HG03342 (cell line): ENCODE measurements at regions not wholly inside any gene's neighbourhood (a gene's known extent, or its start where the extent isn't known, plus 50 kb on each side); places are given as distances from the start of the nearest gene placed in this dataset.

ENCODE experiments used
- ATAC-seq: cut with Tn5 transposase; IDR thresholded peaks from one replicate; pipeline ENCODE4 v1.9.1; 2021; ENCODE audit warnings: mild to moderate bottlenecking, moderate library complexity; ENCODE audit not compliant: unreplicated experiment

GRCh38 chr14:96931751-96932150, 134.6 kb downstream of the VRK1 start:
- no peak for ATAC-seq

- ATAC-seq: no peak
Observed at GRCh38 chr14:96934638-96935330, 137.6 kb downstream of the VRK1 start.

- ATAC-seq: no peak
Observed at GRCh38 chr14:96938946-96939345, 141.8 kb downstream of the VRK1 start.

DNA sequence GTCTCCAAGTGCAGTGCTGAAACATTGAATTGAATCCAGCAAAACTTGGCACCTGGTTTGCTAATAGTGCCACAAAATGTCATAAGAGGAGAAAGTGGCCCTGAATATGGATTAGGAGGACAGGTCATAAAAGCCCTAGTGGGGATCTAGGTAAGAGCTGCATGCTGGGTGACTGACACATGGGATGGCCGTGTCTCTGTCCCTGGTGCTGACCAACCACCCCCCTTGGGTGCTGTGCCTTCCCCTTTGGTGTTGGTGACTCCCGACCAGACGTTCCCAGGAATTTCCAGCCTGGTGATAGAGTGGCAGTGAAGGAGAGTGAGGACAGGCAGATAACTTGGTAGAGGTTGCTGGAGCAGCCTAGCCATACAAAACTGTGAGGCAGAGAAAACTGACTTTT, 142.8 kb downstream of the VRK1 start:
- ATAC-seq: no peak

- ATAC-seq: no peak
Observed at GRCh38 chr14:96944297-96944696, 147.1 kb downstream of the VRK1 start.

GRCh38 chr14:96945721-96946120, 148.5 kb downstream of the VRK1 start:
- ATAC-seq: no peak

DNA sequence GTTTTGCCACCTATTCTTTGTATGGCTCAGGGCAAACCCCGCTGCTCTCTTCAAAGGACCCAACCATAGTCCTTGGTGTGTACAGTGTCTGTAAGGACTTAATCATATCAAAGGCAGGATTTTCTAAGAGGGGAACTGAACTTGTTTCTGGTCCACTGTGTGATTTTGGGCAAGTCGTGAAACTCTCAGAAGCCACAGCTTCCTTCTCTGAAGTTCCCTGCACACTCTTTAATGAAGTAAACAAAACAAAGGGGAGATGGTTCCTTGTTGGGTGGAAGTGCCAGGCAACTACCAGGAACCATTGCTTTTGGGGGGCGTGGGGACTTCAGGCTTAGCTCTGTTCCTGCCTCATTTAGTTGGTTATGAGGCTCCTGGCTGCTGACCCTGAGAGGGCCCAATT, 152.4 kb downstream of the VRK1 start:
- ATAC-seq: no peak

DNA sequence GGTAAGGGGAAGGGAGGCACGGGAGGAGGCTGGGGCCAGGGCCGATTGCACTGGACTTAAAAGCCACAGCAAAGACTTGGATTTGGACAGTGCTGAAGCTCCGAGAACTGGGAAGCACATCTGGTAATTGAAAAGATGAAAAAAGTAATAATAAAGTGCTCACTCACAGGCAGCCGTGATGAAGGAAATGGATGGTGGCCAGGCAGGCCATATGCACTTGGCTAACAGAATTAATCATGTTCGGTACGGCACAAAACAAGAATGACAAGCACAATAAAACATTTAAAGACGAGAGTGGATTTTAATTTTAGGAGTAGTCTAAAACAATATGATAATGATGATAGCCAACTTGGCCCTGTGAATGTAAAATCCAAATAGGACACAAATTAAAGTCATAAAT, 154.3 kb downstream of the VRK1 start:
- ATAC-seq: no peak

GRCh38 chr14:96953087-96953874, 156.1 kb downstream of the VRK1 start:
- ATAC-seq: no peak

- ATAC-seq: no peak
Observed at GRCh38 chr14:96953875-96954185, 156.6 kb downstream of the VRK1 start.

- no peak for ATAC-seq
Observed at GRCh38 chr14:96956464-96957239, 159.5 kb downstream of the VRK1 start.

GRCh38 chr14:96958057-96958456, 160.9 kb downstream of the VRK1 start:
- no peak for ATAC-seq

DNA sequence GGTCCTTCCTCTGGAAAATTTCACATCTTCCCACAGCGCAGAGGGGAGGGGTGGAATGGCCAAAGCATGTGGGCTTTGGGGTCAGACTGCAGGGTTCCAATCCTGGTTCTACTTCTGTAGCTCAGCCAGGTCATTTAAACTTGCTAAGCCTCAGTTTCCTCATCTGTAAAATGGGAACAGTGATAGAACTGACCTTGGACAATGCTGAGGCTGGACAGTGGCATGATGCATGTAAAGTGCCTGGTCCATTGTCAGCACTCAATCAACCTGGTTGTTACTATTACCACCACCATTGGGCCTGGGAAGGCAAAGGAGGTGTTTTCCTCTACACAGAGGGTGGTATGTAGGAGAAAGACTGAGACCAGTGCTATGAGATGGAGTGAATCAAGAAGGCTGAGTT, 162.8 kb downstream of the VRK1 start:
- ATAC-seq: no peak

DNA sequence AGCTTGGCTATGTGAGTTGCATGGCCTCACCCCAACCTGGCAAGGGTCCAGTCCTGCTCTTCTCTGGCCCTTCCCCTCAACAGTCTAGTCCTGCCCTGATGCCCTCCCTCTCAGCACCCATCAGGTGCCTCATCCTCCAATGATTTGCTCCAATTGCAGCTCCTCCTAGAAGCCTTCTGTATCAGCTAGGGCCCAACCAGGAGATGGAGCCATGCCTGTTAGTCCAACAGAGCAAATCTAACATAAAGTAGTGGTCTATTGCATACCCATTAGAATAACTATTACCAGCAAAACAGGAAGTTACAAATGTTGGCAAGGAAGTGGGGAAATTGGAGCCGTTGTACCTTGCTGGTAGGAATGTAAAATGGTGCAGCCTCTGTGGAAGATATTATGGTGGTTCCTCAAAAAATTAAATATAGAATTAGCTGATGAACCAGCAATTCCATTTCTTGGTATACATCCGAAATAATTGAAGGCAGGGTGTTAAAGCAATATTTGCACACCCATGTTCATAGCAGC, 163.5 kb downstream of the VRK1 start:
- ATAC-seq: no peak

GRCh38 chr14:96961895-96962294, 164.7 kb downstream of the VRK1 start:
- no peak for ATAC-seq

DNA sequence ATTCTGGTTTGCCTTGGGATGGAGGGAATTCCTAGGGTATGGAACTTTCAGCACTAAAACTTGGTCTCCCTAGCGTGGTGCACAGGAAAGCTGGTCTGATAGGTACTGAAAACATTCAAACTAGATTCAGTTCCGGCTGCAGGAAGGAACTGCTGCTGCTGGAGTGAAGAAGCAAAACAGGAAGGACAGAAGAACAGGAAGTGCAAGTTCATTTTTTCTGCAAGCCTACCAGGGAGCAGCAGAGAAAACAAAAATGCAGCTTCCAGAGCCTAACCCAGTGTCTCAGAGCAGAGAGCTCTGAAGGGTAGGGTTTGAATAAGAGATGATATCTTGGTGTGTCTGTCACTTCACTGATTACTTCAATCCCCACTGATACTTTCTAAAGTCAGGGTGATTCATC, 165.2 kb downstream of the VRK1 start:
- ATAC-seq: no peak

DNA sequence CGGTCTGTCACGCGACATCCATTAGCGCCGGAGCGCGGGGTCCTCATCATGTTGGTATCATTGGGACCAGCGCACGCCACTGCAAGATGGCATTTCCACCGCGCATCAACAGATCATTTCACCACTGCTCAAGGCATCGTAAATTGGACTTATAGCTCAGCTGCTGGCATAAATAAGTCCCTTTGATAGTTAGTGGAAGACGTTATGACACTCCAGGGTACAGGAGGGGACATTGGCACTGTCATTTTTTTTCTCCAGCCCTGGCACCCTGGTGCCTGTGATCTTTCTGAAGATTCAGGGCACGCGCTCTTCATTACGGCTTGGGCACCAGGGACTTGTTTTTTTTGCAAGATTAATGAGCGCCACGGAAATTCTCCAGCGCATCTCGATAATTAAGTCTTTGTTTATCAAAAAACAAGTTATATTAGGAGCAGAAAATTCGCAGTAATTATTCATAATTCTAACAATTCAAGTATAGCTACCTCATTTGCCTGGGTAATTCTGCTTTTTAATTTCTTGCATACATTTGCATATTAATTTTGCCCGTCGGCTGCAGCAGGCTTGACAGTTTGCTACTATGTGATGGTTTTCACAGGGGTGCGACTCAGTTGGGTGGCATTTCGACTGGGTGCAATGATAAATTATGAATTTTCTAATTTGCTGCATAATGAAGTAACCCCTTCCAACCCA, 167.7 kb downstream of the VRK1 start:
- ATAC-seq: no peak

GRCh38 chr14:96965885-96966595, 168.9 kb downstream of the VRK1 start:
- ATAC-seq: no peak

- ATAC-seq: no peak
Observed at GRCh38 chr14:96975116-96975515, 177.9 kb downstream of the VRK1 start.

DNA sequence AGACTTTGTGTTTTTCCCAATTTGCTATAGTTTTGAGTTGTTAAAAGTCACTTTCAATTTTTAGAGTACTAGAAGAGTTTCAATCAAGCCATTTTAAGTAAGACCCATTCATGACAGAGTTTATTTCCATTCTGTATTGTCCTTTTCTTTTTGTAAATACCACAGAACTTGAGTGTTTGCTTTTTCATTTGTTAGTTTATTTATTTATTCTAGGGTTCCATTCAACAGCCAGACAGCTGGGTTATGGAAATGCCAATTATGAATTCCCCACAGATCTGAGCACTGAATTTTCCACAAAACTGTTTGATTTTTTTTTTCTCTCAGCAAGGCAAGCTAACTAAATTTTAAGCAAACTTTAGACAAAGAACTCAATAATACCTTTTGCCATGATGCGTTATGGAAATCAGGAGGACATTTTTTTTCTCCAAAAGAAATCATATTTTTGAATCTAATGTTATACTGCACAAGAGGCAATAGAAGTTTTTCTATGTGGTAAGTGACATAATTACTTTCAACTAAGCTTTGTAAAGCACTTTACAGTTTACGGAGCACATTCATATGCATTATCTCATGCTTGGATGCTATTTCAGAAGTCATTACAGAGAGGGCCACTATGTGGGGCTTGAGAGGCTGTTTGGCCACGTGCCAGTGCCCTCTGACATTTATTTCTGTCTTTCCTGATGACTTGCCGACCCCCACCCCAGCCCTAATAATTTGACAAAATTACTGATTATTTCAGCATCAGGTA, 181.5 kb downstream of the VRK1 start:
- no peak for ATAC-seq
